Endodermal cell (in vitro differentiated cells): ENCODE measurements at regions not wholly inside any gene's neighbourhood (a gene's known extent, or its start where the extent isn't known, plus 50 kb on each side); places are given as distances from the start of the nearest gene placed in this dataset.

Experiments used
- DNase-seq: peaks from one replicate; pipeline ENCODE4 v3.0.0-alpha.2; 2017
- H3K27ac ChIP-seq: 2 replicates; pipeline ENCODE4 v1.5.1; 2013; ENCODE audit warnings: mild to moderate bottlenecking, low read depth, low read length, moderate library complexity
- H3K27me3 ChIP-seq: 2 replicates; pipeline ENCODE4 v1.6.1; 2013; ENCODE audit warnings: mild to moderate bottlenecking, low read length, moderate library complexity; ENCODE audit not compliant: insufficient read depth, control insufficient read depth, poor library complexity, severe bottlenecking
- H3K36me3 ChIP-seq: 2 replicates; pipeline ENCODE4 v1.7.0; 2013; ENCODE audit warnings: mild to moderate bottlenecking, low read length, moderate library complexity; ENCODE audit not compliant: control insufficient read depth, insufficient read depth
- H3K4me1 ChIP-seq: one replicate; pipeline ENCODE4 v1.7.0; 2013; ENCODE audit warnings: low read length; ENCODE audit not compliant: control insufficient read depth, insufficient read depth
- H3K4me3 ChIP-seq: 2 replicates; pipeline ENCODE4 v1.5.1; 2013; ENCODE audit warnings: mild to moderate bottlenecking, low read length, moderate library complexity
- H3K9ac ChIP-seq: 2 replicates; pipeline ENCODE4 v1.6.1; 2013; ENCODE audit warnings: mild to moderate bottlenecking, low read length, moderate library complexity; ENCODE audit not compliant: poor library complexity, severe bottlenecking; ENCODE audit errors: extremely low read depth
- H3K9me3 ChIP-seq: 2 replicates; pipeline ENCODE4 v1.6.1; 2013; ENCODE audit warnings: mild to moderate bottlenecking, low read length, moderate library complexity; ENCODE audit not compliant: control insufficient read depth
- H3K27ac Mint-ChIP-seq: 2 replicates; pipeline ENCODE4 v1.8.0; 2020; ENCODE audit warnings: mixed read lengths
- H3K27me3 Mint-ChIP-seq: 2 replicates; pipeline ENCODE4 v1.8.0; 2021; ENCODE audit warnings: mild to moderate bottlenecking, mixed read lengths; ENCODE audit not compliant: insufficient read depth
- H3K36me3 Mint-ChIP-seq: 2 replicates; pipeline ENCODE4 v1.8.0; 2020; ENCODE audit warnings: low read depth, mixed read lengths
- H3K4me1 Mint-ChIP-seq: 2 replicates; pipeline ENCODE4 v1.8.0; 2020; ENCODE audit warnings: mixed read lengths
- H3K4me3 Mint-ChIP-seq: 2 replicates; pipeline ENCODE4 v1.8.0; 2020; ENCODE audit warnings: mild to moderate bottlenecking, moderate library complexity, mixed read lengths
- H3K9me3 Mint-ChIP-seq: 2 replicates; pipeline ENCODE4 v1.8.0; 2020; ENCODE audit warnings: mild to moderate bottlenecking, mixed read lengths
- CTCF ChIP-seq: fragments of 200-600 bp; sonication (generic); conservative IDR thresholded peaks from 2 replicates; pipeline ENCODE4 v1.5.0; 2021; ENCODE audit warnings: antibody characterized with exemption, mild to moderate bottlenecking
- WGBS, 2 experiments: methylation state at CpG; one replicate each; pipeline versions ENCODE4 v1.1.5 to v1.1.7; 2013; ENCODE audit warnings: missing lambda C conversion rate in 2 of 2, mixed read lengths in 1 of 2; ENCODE audit not compliant: insufficient coverage in 1 of 2, insufficient read length in 1 of 2; 5-methylcytosine and 5-hydroxymethylcytosine counted together

- WGBS, 2 experiments = 71 to 77% methylated on average over 3 of the region's 3 CpGs
- no peak for TF ChIP-seq CTCF
- Histone ChIP-seq H3K9ac (no peak overlapping the region), H3K4me3 (no peak overlapping the region), H3K36me3 (no peaks in the 10 kb centered on the region), H3K4me1 (no peaks in the 10 kb centered on the region), H3K27ac (no peak overlapping the region), H3K9me3 (peaks cover 7% of the 10 kb centered on the region), H3K27me3 (no peaks in the 10 kb centered on the region)
- Mint-ChIP-seq H3K4me1 (no peaks in the 10 kb centered on the region), H3K27ac (no peak overlapping the region), H3K4me3 (no peak overlapping the region), H3K9me3 (peaks cover 44% of the 10 kb centered on the region), H3K27me3 (peaks cover 4% of the 10 kb centered on the region), H3K36me3 (peaks cover 2% of the 10 kb centered on the region)
- DNase-seq = no peak
Observed at GRCh38 chr1:74913978-74914377, 181.0 kb downstream of the TYW3 start.

- no peak overlapping the region for H3K27ac ChIP-seq
- Mint-ChIP-seq H3K27me3 (no peaks in the 10 kb centered on the region), H3K27ac (no peak overlapping the region), H3K9me3 (no peaks in the 10 kb centered on the region), H3K36me3 (no peaks in the 10 kb centered on the region), H3K4me1 (no peaks in the 10 kb centered on the region), H3K4me3 (no peak overlapping the region)
- H3K4me3 ChIP-seq = no peak overlapping the region
- H3K36me3 ChIP-seq = no peaks in the 10 kb centered on the region
- no peaks in the 10 kb centered on the region for H3K27me3 ChIP-seq
- no peak for DNase-seq
- no peak overlapping the region for H3K9ac ChIP-seq
- H3K9me3 ChIP-seq = no peaks in the 10 kb centered on the region
- TF ChIP-seq CTCF = no peak
- WGBS, 2 experiments = 82% methylated on average over 2 of the region's 2 CpGs; no CpG with 5 or more reads in 1 of the 2 experiments
- H3K4me1 ChIP-seq = no peaks in the 10 kb centered on the region
Observed at GRCh38 chr1:74933500-74933899, 200.5 kb downstream of the TYW3 start.

DNA sequence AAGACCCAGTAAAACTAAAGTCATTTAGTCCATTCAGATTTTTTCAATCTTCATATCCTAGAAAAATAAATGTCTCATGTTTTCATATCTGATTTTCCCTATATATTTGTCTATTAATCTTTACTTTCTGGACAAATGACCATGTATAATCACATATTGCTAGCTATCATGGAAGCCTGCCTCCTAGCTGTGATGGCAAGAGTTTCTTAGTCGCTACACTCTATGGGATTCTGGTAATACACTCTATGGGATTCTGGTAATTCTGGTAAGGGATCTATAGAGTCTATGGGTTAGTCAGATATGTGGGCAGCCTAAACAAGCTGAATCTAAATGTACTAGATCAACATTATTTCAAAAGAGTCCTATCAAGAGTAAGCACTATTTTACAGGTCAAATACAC is 198.7 kb upstream of the LHX8 start:
- Mint-ChIP-seq H3K36me3 (no peaks in the 10 kb centered on the region), H3K4me1 (no peaks in the 10 kb centered on the region), H3K4me3 (no peak overlapping the region), H3K27me3 (no peaks in the 10 kb centered on the region), H3K27ac (no peak overlapping the region), H3K9me3 (no peaks in the 10 kb centered on the region)
- Histone ChIP-seq H3K4me1 (no peaks in the 10 kb centered on the region), H3K27me3 (no peaks in the 10 kb centered on the region), H3K9me3 (no peaks in the 10 kb centered on the region), H3K27ac (no peak overlapping the region), H3K36me3 (no peaks in the 10 kb centered on the region), H3K4me3 (no peak overlapping the region), H3K9ac (no peak overlapping the region)
- DNase-seq = no peak
- 92% methylated on average over 1 of the region's 1 CpG; no CpG with 5 or more reads in 1 of the 2 experiments for WGBS, 2 experiments
- TF ChIP-seq CTCF = peak; percentile 57
